ENCODE measurements at regions not wholly inside any gene's neighbourhood (a gene's known extent, or its start where the extent isn't known, plus 50 kb on each side); places are given as distances from the start of the nearest gene placed in this dataset.

DNA sequence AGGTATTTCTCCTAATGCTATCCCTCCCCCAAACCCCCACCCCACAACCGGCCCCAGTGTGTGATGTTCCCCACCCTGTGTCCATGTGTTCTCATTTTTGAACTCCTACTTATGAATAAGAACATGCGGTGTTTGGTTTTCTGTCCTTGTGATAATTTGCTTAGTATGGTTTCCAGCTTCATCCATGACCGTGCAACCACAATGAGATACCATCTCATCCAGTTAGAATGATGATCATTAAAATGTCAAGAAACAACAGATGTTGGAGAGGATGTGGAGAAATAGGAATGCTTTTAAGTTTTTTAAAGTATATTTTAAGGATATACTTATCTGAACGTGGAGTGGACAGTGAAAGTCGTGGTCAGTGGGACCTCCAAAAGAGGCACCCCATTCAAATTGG is 745.0 kb upstream of the AMELY start:
- peak in 1 of 3 donors; percentile 7 for DNase-seq

GRCh38 chrY:7654985-7655384 is 743.4 kb upstream of the AMELY start:
- DNase-seq: no peak

DNA sequence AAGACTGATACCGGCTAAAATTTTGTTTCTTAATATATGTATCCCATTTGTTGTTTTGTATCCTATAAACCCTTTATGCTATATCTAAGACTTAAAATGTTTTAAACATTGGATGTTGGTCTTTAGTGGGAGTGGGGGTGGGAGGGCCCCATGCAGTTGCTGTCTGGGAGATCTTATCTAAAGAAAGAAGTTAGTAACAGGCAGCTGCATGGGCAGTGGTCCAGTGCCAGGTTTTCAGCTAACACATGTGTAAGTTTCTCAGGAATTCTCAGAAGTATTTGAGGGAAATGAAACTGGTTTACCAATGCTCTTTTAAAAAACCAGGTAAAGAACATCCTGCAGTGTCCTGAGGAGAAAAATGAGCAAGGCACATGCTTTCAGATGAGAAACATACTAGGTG is 738.3 kb upstream of the AMELY start:
- DNase-seq: peak in 1 of 3 donors; percentile 0
